ENCODE measurements at regions not wholly inside any gene's neighbourhood (a gene's known extent, or its start where the extent isn't known, plus 50 kb on each side); places are given as distances from the start of the nearest gene placed in this dataset.

GRCh38 chr17:15883617-15884111, 61.3 kb upstream of the ADORA2B start:
- ChIA-PET POLR2A (no interaction called here), CTCF (interaction anchor here (1.2 kb wide), 1 partner anchor 9 kb away, joined by 4 read pairs; no protein-coding TSS in a partner anchor)
- no peak for TF ChIP-seq ARNT (IDR thresholded peaks at IDR 0.05)
- TF ChIP-seq L3MBTL2 (conservative IDR thresholded peaks at IDR 0.05) = no peak
- DNase-seq (ENCODE audit: extremely low spot score) = no peak

- POLR2A ChIA-PET = no interaction called here
- no peak for DNase-seq (ENCODE audit: extremely low spot score)
Measured at GRCh38 chr17:15884731-15885130, 60.2 kb upstream of the ADORA2B start.

GRCh38 chr17:15885770-15886169, 59.2 kb upstream of the ADORA2B start:
- ChIA-PET CTCF (no interaction called here), POLR2A (no interaction called here)
- no peak for DNase-seq (ENCODE audit: extremely low spot score)
- TF ChIP-seq TARDBP (IDR thresholded peaks at IDR 0.05) (no peak), SP1 (IDR thresholded peaks at IDR 0.05) (no peak), ELF4 (IDR thresholded peaks at IDR 0.05) (no peak), FOXA1 (IDR thresholded peaks at IDR 0.05) (no peak), FOXM1 (IDR thresholded peaks at IDR 0.05; ENCODE audit: borderline replicate concordance) (no peak), LEF1 (IDR thresholded peaks at IDR 0.05; ENCODE audit: borderline replicate concordance) (no peak), ZNF384 (IDR thresholded peaks at IDR 0.05) (no peak), ARNT (IDR thresholded peaks at IDR 0.05) (no peak), L3MBTL2 (conservative IDR thresholded peaks at IDR 0.05) (no peak)

More at GRCh38 chr17:15884731-15885130, 60.2 kb upstream of the ADORA2B start:
- CTCF ChIA-PET = interaction anchor here (1.2 kb wide), 1 partner anchor 8 kb away, joined by 4 read pairs; no protein-coding TSS in a partner anchor
- 0 out of 2 replicates have a peak, but pooled peaks have one; percentile 16 for TF ChIP-seq PKNOX1 (IDR thresholded peaks at IDR 0.05)
- no peak for TF ChIP-seq SP1 (IDR thresholded peaks at IDR 0.05)
- no peak for TF ChIP-seq ZNF384 (IDR thresholded peaks at IDR 0.05)

- ChIA-PET POLR2A (no interaction called here), CTCF (no interaction called here)
- no peak for DNase-seq (ENCODE audit: extremely low spot score)
- no peak for TF ChIP-seq NFRKB (IDR thresholded peaks at IDR 0.05)
- TF ChIP-seq CTBP1 (IDR thresholded peaks at IDR 0.05; ENCODE audit: borderline replicate concordance) = no peak
- TF ChIP-seq ZNF384 (IDR thresholded peaks at IDR 0.05) = no peak
- no peak for TF ChIP-seq TARDBP (IDR thresholded peaks at IDR 0.05)
- TF ChIP-seq ELF4 (IDR thresholded peaks at IDR 0.05) = no peak
- TF ChIP-seq FOXK2 (IDR thresholded peaks at IDR 0.05) = no peak
- no peak for TF ChIP-seq FOXA1 (IDR thresholded peaks at IDR 0.05)
- no peak for TF ChIP-seq BHLHE40 (IDR thresholded peaks at IDR 0.05; ENCODE audit: borderline replicate concordance)
- no peak for TF ChIP-seq HDGF (IDR thresholded peaks at IDR 0.05; ENCODE audit: borderline replicate concordance)
- no peak for TF ChIP-seq L3MBTL2 (conservative IDR thresholded peaks at IDR 0.05)
- TF ChIP-seq LEF1 (IDR thresholded peaks at IDR 0.05; ENCODE audit: borderline replicate concordance) = no peak
- TF ChIP-seq PKNOX1 (IDR thresholded peaks at IDR 0.05) = no peak
- no peak for TF ChIP-seq FOXM1 (IDR thresholded peaks at IDR 0.05; ENCODE audit: borderline replicate concordance)
- no peak for TF ChIP-seq ARNT (IDR thresholded peaks at IDR 0.05)
- TF ChIP-seq SUZ12 (IDR thresholded peaks at IDR 0.05) = no peak
- TF ChIP-seq SP1 (IDR thresholded peaks at IDR 0.05) = no peak
Measured at GRCh38 chr17:15886221-15886620, 58.7 kb upstream of the ADORA2B start.

GRCh38 chr17:15886804-15887203, 58.1 kb upstream of the ADORA2B start:
- DNase-seq (ENCODE audit: extremely low spot score) = no peak
- ChIA-PET CTCF (no interaction called here), POLR2A (no interaction called here)
- no peak for TF ChIP-seq L3MBTL2 (conservative IDR thresholded peaks at IDR 0.05)
- TF ChIP-seq LEF1 (IDR thresholded peaks at IDR 0.05; ENCODE audit: borderline replicate concordance) = no peak
- no peak for TF ChIP-seq FOXM1 (IDR thresholded peaks at IDR 0.05; ENCODE audit: borderline replicate concordance)
- no peak for TF ChIP-seq FOXA1 (IDR thresholded peaks at IDR 0.05)
- TF ChIP-seq NFRKB (IDR thresholded peaks at IDR 0.05) = no peak
- TF ChIP-seq HDGF (IDR thresholded peaks at IDR 0.05; ENCODE audit: borderline replicate concordance) = no peak
- TF ChIP-seq ARNT (IDR thresholded peaks at IDR 0.05) = no peak
- TF ChIP-seq CTBP1 (IDR thresholded peaks at IDR 0.05; ENCODE audit: borderline replicate concordance) = no peak
- no peak for TF ChIP-seq ZNF384 (IDR thresholded peaks at IDR 0.05)
- TF ChIP-seq TARDBP (IDR thresholded peaks at IDR 0.05) = no peak
- no peak for TF ChIP-seq FOXK2 (IDR thresholded peaks at IDR 0.05)
- TF ChIP-seq BHLHE40 (IDR thresholded peaks at IDR 0.05; ENCODE audit: borderline replicate concordance) = no peak
- TF ChIP-seq ELF4 (IDR thresholded peaks at IDR 0.05) = no peak
- no peak for TF ChIP-seq SUZ12 (IDR thresholded peaks at IDR 0.05)
- TF ChIP-seq PKNOX1 (IDR thresholded peaks at IDR 0.05) = no peak
- TF ChIP-seq SP1 (IDR thresholded peaks at IDR 0.05) = no peak

- ChIA-PET POLR2A (no interaction called here), CTCF (no interaction called here)
- no peak for DNase-seq (ENCODE audit: extremely low spot score)
- TF ChIP-seq SP1 (IDR thresholded peaks at IDR 0.05) (no peak), ARNT (IDR thresholded peaks at IDR 0.05) (no peak), NFRKB (IDR thresholded peaks at IDR 0.05) (no peak), CTBP1 (IDR thresholded peaks at IDR 0.05; ENCODE audit: borderline replicate concordance) (no peak), PKNOX1 (IDR thresholded peaks at IDR 0.05) (no peak), HDGF (IDR thresholded peaks at IDR 0.05; ENCODE audit: borderline replicate concordance) (no peak), LEF1 (IDR thresholded peaks at IDR 0.05; ENCODE audit: borderline replicate concordance) (no peak), FOXM1 (IDR thresholded peaks at IDR 0.05; ENCODE audit: borderline replicate concordance) (no peak), ZNF384 (IDR thresholded peaks at IDR 0.05) (no peak)
Measured at GRCh38 chr17:15888436-15888835, 56.5 kb upstream of the ADORA2B start.

Measured in HEK293T (cell line).